GM12878 (cell line): ENCODE measurements at regions not wholly inside any gene's neighbourhood (a gene's known extent, or its start where the extent isn't known, plus 50 kb on each side); places are given as distances from the start of the nearest gene placed in this dataset.
"Not testable (repeated sequence)": the region's sequence is repeated elsewhere in the genome, so short reads cannot be mapped to it uniquely, and the experiment has no call there.

Experiments
- ATAC-seq: fragments of 200-7000 bp; cut with Tn5 transposase; 3 replicates; pipeline ENCODE4 v1.9.1; 2020; ENCODE audit warnings: mild to moderate bottlenecking, moderate library complexity
- BruUV-seq: library from RNA; stranded (reverse); fragments of 400-500 nt; replicated peaks from 2 replicates; lab custom pipeline; 2021; lab: Mats Ljungman, UMichigan
- CTCF ChIA-PET: fragments of 300-600 bp; sonication (Branson Sonifier 250); formaldehyde crosslinking; extraction: SDS; loops from one replicate; lab custom pipeline; 2021; ENCODE audit warnings: inconsistent platforms; lab: Yijun Ruan, JAX
- POLR2A ChIA-PET: fragments of 350-600 bp; formaldehyde crosslinking; extraction: SDS; loops from one replicate; lab custom pipeline; 2021; ENCODE audit warnings: inconsistent platforms; lab: Charles Lee
- RAD21 ChIA-PET: fragments of 300-600 bp; sonication (Branson Sonifier 250); formaldehyde crosslinking; loops from one replicate; lab custom pipeline; 2023; ENCODE audit warnings: antibody characterized with exemption; ENCODE audit not compliant: unreplicated experiment; lab: Charles Lee
- SMC1A ChIA-PET: fragments of 300-600 bp; sonication (Branson Sonifier 250); formaldehyde crosslinking; loops from one replicate; lab custom pipeline; 2023; ENCODE audit not compliant: unreplicated experiment, uncharacterized antibody; lab: Charles Lee
- DNase-seq: peaks from one replicate; pipeline ENCODE4 v3.0.0-alpha.2; 2011; ENCODE audit warnings: low read depth, low spot score
- FAIRE-seq: peaks from 3 replicates; lab custom pipeline; 2011; peaks lifted over from hg19 to GRCh38; lab: Jason Lieb, UNC
- H2AFZ ChIP-seq: 2 replicates; pipeline ENCODE4 v1.6.0; 2011; ENCODE audit warnings: low read depth, low read length, control low read depth; ENCODE audit not compliant: control insufficient read depth
- H3K27ac ChIP-seq: 2 replicates; pipeline ENCODE4 v1.5.1; 2011; ENCODE audit warnings: control low read depth; ENCODE audit not compliant: control insufficient read depth, insufficient read depth
- H3K27me3 ChIP-seq, 2 experiments: replicated peaks in 1 of 2; 2 replicates each; pipeline versions ENCODE4 v1.6.0 to v1.6.1; 2011; ENCODE audit warnings: low read length in 1 of 2; ENCODE audit not compliant: control insufficient read depth in 2 of 2, insufficient read depth in 2 of 2
- H3K36me3 ChIP-seq, 2 experiments: 2 replicates each; pipeline ENCODE4 v1.5.1; 2011; ENCODE audit warnings: low read length in 1 of 2; ENCODE audit not compliant: control insufficient read depth in 2 of 2, insufficient read depth in 2 of 2
- H3K4me1 ChIP-seq: 2 replicates; pipeline ENCODE4 v1.6.1; 2011; ENCODE audit warnings: mild to moderate bottlenecking, low read length, moderate library complexity, mixed read lengths; ENCODE audit not compliant: control insufficient read depth, insufficient read depth
- H3K4me2 ChIP-seq: 2 replicates; pipeline ENCODE4 v1.6.0; 2011; ENCODE audit warnings: control low read depth; ENCODE audit not compliant: control insufficient read depth, insufficient read depth
- H3K4me3 ChIP-seq: fragments of 200-600 bp; sonication (generic); 2 replicates; pipeline ENCODE4 v1.5.1; 2016
- H3K79me2 ChIP-seq: 2 replicates; pipeline ENCODE4 v1.6.0; 2011; ENCODE audit warnings: low read length; ENCODE audit not compliant: control insufficient read depth, insufficient read depth
- H3K9ac ChIP-seq: 2 replicates; pipeline ENCODE4 v1.8.0; 2011; ENCODE audit warnings: low read length, control low read depth, mixed read lengths; ENCODE audit not compliant: control insufficient read depth, insufficient read depth
- H3K9me3 ChIP-seq: replicated peaks from 3 replicates; pipeline ENCODE4 v1.5.1; 2011; ENCODE audit warnings: mild to moderate bottlenecking, low read length; ENCODE audit not compliant: control insufficient read depth, insufficient read depth
- H4K20me1 ChIP-seq: 2 replicates; pipeline ENCODE4 v1.6.0; 2011; ENCODE audit not compliant: control insufficient read depth, insufficient read depth
- WGBS: methylation state at CpG from one replicate; pipeline ENCODE4 v1.1.6; 2016; ENCODE audit warnings: low lambda C conversion rate; ENCODE audit not compliant: insufficient replicate concordance, insufficient coverage; ENCODE audit errors: missing lambda C conversion rate; 5-methylcytosine and 5-hydroxymethylcytosine counted together
- in situ Hi-C: fragments of 300-500 bp; cut with MboI; formaldehyde crosslinking; loops from 9 replicates; pipeline ENCODE4 v1.14.3; 2018; ENCODE audit warnings: mixed read lengths
- intact Hi-C: fragments of 100-400 bp; cut with micrococcal nuclease; formaldehyde crosslinking; loops from one replicate; pipeline ENCODE4 v1.14.2; 2022; ENCODE audit not compliant: unreplicated experiment

- H2AFZ ChIP-seq, H3K9ac ChIP-seq, DNase-seq, RAD21 ChIA-PET, H3K27me3 ChIP-seq, H3K36me3 ChIP-seq, H3K4me2 ChIP-seq, CTCF ChIA-PET, intact Hi-C loops, FAIRE-seq, in situ Hi-C loops, H3K79me2 ChIP-seq, H4K20me1 ChIP-seq, SMC1A ChIA-PET, H3K27ac ChIP-seq, H3K4me1 ChIP-seq, H3K9me3 ChIP-seq, H3K4me3 ChIP-seq, POLR2A ChIA-PET, BruUV-seq: not testable (repeated sequence)
- 0% methylated on average over 2 of the region's 2 CpGs for WGBS
- ATAC-seq = peak; percentile 67
Measured at GRCh38 chr15:44899775-44900174, 56.7 kb upstream of the TERB2 start.

DNA sequence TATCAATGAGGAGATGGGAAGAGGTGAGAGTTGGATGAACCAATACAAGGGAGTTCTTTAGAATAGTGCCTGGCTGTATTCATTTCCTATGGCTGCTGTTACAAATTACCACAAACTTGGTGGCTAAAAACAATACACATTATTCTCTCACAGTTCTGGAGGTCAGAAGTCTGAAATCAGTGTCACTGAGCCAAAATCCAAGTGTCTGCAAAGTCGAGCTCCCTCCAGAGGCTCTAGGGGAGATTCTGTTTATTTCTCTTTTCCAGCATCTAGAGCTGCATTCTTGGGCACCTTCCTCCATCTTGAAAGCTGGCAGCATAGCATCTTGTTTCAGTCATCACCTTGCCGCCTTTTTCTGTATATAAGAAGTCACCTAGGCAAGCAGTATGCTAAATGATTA, 55.7 kb upstream of the TERB2 start:
- in situ Hi-C loops, H3K4me3 ChIP-seq, H3K27ac ChIP-seq, H3K4me2 ChIP-seq, H3K79me2 ChIP-seq, H3K9me3 ChIP-seq, FAIRE-seq, DNase-seq, intact Hi-C loops, H4K20me1 ChIP-seq, H2AFZ ChIP-seq, ATAC-seq, BruUV-seq, H3K36me3 ChIP-seq, H3K4me1 ChIP-seq, H3K27me3 ChIP-seq, H3K9ac ChIP-seq, POLR2A ChIA-PET: not testable (repeated sequence)
- SMC1A ChIA-PET = interaction anchor here (1.3 to 1.8 kb wide), 2 partner anchors 12 to 47 kb away, joined by 3 to 5 read pairs; no protein-coding TSS in a partner anchor
- 48% methylated on average over 2 of the region's 2 CpGs for WGBS
- CTCF ChIA-PET = interaction anchor here (1.2 kb wide), 1 partner anchor 47 kb away, joined by 3 read pairs; no protein-coding TSS in a partner anchor
- RAD21 ChIA-PET = interaction anchor here (1.4 kb wide), 1 partner anchor 47 kb away, joined by 4 read pairs; no protein-coding TSS in a partner anchor

- FAIRE-seq, H3K9ac ChIP-seq, RAD21 ChIA-PET, H3K9me3 ChIP-seq, intact Hi-C loops, H3K36me3 ChIP-seq, POLR2A ChIA-PET, SMC1A ChIA-PET, H2AFZ ChIP-seq, H4K20me1 ChIP-seq, ATAC-seq, H3K79me2 ChIP-seq, in situ Hi-C loops, H3K4me2 ChIP-seq, H3K4me3 ChIP-seq, H3K27me3 ChIP-seq, BruUV-seq, H3K4me1 ChIP-seq, DNase-seq, H3K27ac ChIP-seq: not testable (repeated sequence)
- WGBS = 58% methylated on average over 1 of the region's 1 CpG
- CTCF ChIA-PET = interaction anchor here (0.7 kb wide), 1 partner anchor 51 kb away, joined by 3 read pairs; no protein-coding TSS in a partner anchor
Measured at GRCh38 chr15:44903281-44903680, 53.2 kb upstream of the TERB2 start.

DNA sequence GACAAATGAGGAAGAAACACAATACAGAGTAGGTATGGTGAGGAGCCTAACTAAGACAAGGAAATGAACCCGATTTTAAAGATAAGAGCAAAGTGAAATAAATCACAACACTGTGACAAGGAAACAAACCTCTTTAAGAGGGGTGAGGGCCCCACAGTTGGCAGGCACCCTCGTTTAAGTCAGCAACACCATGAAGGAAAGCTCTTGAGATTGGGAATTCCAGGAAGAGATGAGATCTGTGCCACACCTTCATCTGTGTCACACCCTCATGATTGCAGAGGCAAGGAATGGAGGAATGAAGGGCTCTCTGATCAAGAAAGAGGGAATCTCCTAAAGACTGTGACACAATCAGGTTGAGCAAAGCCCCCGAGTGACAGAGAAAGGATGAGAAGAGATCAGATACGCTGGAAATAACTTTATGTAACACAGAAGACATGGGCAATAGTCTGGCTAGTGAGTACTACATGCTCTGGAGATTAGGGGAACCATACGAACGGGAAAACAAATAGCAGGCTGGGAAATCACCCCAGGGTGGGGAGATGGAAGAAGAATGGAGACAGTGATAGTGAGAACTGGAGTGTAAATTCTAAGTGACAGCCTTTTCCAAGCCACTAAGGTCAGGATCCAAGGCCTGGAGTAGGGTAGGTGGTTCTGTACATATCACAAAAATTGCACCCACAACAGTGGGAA, 51.7 kb upstream of the TERB2 start:
- BruUV-seq, SMC1A ChIA-PET, H3K79me2 ChIP-seq, DNase-seq, ATAC-seq, H4K20me1 ChIP-seq, H3K4me2 ChIP-seq, RAD21 ChIA-PET, H3K4me1 ChIP-seq, H3K9me3 ChIP-seq, H3K36me3 ChIP-seq, intact Hi-C loops, H3K27me3 ChIP-seq, in situ Hi-C loops, H3K27ac ChIP-seq, POLR2A ChIA-PET, CTCF ChIA-PET, FAIRE-seq, H3K4me3 ChIP-seq, H3K9ac ChIP-seq: not testable (repeated sequence)
- 47% methylated on average over 6 of the region's 6 CpGs for WGBS
- peak overlapping the region; percentile 56; the same call in 1 of the 2 replicates for H2AFZ ChIP-seq
